MCF 10A (cell line): ENCODE measurements at regions not wholly inside any gene's neighbourhood (a gene's known extent, or its start where the extent isn't known, plus 50 kb on each side); places are given as distances from the start of the nearest gene placed in this dataset.

Experiments used
- BruUV-seq: library from RNA; stranded (reverse); fragments of 400-500 nt; replicated peaks from 2 replicates; lab custom pipeline; 2021; lab: Mats Ljungman, UMichigan
- CTCF ChIA-PET: fragments of 300-600 bp; sonication (Branson Sonifier 250); formaldehyde crosslinking; extraction: SDS; loops from one replicate; lab custom pipeline; 2021; ENCODE audit warnings: antibody characterized with exemption, inconsistent platforms; lab: Yijun Ruan, JAX
- POLR2A ChIA-PET: fragments of 300-600, 350-650 bp; sonication (Branson Sonifier 250); formaldehyde crosslinking; extraction: SDS; loops from one replicate; lab custom pipeline; 2020; ENCODE audit warnings: antibody characterized with exemption, inconsistent platforms; lab: Yijun Ruan, JAX
- DNase-seq: peaks from one replicate; pipeline ENCODE4 v3.0.0-alpha.2; 2018; ENCODE audit not compliant: unreplicated experiment
- H3K27ac Mint-ChIP-seq: one replicate; pipeline ENCODE4 v1.8.0; 2022; ENCODE audit warnings: mild to moderate bottlenecking, low read depth, mixed read lengths; ENCODE audit not compliant: unreplicated experiment
- H3K27me3 Mint-ChIP-seq: one replicate; pipeline ENCODE4 v1.8.0; 2022; ENCODE audit warnings: mixed read lengths; ENCODE audit not compliant: insufficient read depth, unreplicated experiment
- H3K36me3 Mint-ChIP-seq: one replicate; pipeline ENCODE4 v1.8.0; 2022; ENCODE audit warnings: mild to moderate bottlenecking, moderate library complexity, mixed read lengths; ENCODE audit not compliant: insufficient read depth, unreplicated experiment
- H3K4me1 Mint-ChIP-seq: one replicate; pipeline ENCODE4 v1.8.0; 2022; ENCODE audit warnings: mixed read lengths; ENCODE audit not compliant: insufficient read depth, unreplicated experiment
- H3K4me3 Mint-ChIP-seq: one replicate; pipeline ENCODE4 v1.8.0; 2022; ENCODE audit warnings: mild to moderate bottlenecking, moderate library complexity, mixed read lengths; ENCODE audit not compliant: unreplicated experiment
- H3K9me3 Mint-ChIP-seq: one replicate; pipeline ENCODE4 v1.8.0; 2022; ENCODE audit warnings: mixed read lengths; ENCODE audit not compliant: unreplicated experiment
- intact Hi-C: fragments of 100-400 bp; cut with micrococcal nuclease; formaldehyde crosslinking; loops from 2 replicates; pipeline ENCODE4 v1.14.1; 2022
- TF ChIP-seq, protein P1 (sequence below): fragments of 200-600 bp; IDR thresholded peaks from one replicate; pipeline ENCODE4 v1.8.0; 2022; ENCODE audit warnings: antibody characterized with exemption, mild to moderate bottlenecking; ENCODE audit not compliant: unreplicated experiment

DNA sequence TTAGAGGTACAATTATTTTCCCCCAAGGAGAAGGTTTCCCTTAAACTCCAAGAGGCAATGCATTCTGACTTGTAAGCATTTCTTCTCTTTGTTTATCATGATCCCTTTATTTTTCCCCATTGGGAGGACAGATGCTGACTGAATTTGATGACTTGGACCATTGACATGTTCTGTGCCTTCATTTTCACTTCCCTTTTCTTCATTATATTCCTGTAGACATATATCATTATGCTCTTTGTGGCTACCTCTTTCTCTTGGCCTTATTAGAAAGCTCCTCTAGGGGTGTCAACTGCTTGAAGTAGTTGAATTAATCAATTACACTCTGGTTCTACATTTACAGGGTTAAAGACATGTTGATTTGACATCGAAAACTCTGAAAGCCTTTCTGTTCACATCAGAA, 330.0 kb upstream of the DCC start:
- no peak overlapping the region for H3K4me3 Mint-ChIP-seq
- intact Hi-C loops = no loop called here
- TF ChIP-seq, protein P1, sequence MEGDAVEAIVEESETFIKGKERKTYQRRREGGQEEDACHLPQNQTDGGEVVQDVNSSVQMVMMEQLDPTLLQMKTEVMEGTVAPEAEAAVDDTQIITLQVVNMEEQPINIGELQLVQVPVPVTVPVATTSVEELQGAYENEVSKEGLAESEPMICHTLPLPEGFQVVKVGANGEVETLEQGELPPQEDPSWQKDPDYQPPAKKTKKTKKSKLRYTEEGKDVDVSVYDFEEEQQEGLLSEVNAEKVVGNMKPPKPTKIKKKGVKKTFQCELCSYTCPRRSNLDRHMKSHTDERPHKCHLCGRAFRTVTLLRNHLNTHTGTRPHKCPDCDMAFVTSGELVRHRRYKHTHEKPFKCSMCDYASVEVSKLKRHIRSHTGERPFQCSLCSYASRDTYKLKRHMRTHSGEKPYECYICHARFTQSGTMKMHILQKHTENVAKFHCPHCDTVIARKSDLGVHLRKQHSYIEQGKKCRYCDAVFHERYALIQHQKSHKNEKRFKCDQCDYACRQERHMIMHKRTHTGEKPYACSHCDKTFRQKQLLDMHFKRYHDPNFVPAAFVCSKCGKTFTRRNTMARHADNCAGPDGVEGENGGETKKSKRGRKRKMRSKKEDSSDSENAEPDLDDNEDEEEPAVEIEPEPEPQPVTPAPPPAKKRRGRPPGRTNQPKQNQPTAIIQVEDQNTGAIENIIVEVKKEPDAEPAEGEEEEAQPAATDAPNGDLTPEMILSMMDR = no peak
- no TSS peak for BruUV-seq
- CTCF ChIA-PET = no interaction called here
- no peak for DNase-seq
- H3K4me1 Mint-ChIP-seq = no peaks in the 10 kb centered on the region
- POLR2A ChIA-PET = interaction anchor here (0.7 kb wide), 1 partner anchor 92 kb away, joined by 3 read pairs; no protein-coding TSS in a partner anchor
- no peaks in the 10 kb centered on the region for H3K27me3 Mint-ChIP-seq
- H3K36me3 Mint-ChIP-seq = no peaks in the 10 kb centered on the region
- no peaks in the 10 kb centered on the region for H3K9me3 Mint-ChIP-seq
- H3K27ac Mint-ChIP-seq = no peak overlapping the region

DNA sequence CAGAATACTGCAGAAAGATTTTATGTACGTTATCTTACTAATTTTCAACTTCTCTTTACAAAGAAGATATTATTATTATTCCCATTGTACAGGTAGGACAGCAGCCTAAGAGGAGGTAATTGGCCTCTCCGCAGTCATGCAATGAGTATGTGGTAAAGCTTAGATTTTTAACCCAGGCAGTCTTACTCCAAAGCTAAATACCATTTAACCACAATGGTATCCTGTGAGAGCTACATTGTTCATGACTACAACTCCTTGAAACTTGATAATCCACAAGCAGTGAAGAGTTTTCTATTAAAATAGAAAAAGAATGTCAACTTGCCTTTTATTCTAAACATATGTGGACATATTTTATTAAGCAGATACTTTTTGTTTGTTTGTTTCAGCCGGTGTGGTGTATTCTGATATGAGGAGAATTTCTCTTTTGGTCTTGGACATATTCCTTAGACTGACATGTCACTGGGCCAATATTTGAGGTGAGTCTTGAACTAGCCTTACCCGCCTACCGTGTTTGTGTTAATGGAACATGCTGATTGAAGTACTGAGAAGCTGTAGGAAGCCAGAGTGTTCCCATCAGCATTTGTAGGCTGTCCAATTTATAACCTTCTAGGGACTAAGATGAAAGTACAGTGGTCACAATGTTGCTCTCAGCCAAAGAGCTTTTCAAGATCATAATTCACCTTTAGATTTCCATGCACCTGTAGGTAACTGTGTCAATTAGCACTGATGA, 293.9 kb upstream of the DCC start:
- ChIA-PET CTCF (interaction anchor here (0.8 kb wide), 1 partner anchor 16 kb away, joined by 4 read pairs; no protein-coding TSS in a partner anchor), POLR2A (no interaction called here)
- Mint-ChIP-seq H3K4me3 (no peak overlapping the region), H3K4me1 (no peaks in the 10 kb centered on the region), H3K27ac (no peak overlapping the region), H3K27me3 (no peaks in the 10 kb centered on the region), H3K9me3 (no peaks in the 10 kb centered on the region), H3K36me3 (no peaks in the 10 kb centered on the region)
- no TSS peak for BruUV-seq
- no peak for DNase-seq
- intact Hi-C loops = no loop called here
- TF ChIP-seq, protein P1 = no peak

DNA sequence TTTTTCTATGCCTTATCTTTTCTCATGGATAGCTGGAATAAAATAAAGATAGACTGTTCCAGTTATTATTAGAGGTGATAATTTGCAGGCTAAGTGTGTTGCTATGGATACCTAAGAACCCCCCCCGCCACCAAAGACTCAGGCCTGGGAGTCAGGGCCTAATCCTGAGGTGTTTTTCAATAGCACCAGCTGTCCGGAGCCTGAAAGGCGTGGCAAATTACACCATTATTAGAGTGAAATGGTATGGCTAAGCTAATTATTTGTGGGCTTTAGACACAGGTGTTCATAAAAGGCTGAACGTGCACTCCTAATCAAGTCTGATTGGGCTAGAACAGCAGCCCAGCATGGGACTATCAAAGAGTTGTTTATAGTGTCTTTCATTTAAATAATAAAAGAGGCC, 293.2 kb upstream of the DCC start:
- intact Hi-C loops = no loop called here
- POLR2A ChIA-PET = no interaction called here
- Mint-ChIP-seq H3K27ac (no peak overlapping the region), H3K4me1 (no peaks in the 10 kb centered on the region), H3K4me3 (no peak overlapping the region), H3K27me3 (no peaks in the 10 kb centered on the region), H3K36me3 (no peaks in the 10 kb centered on the region), H3K9me3 (no peaks in the 10 kb centered on the region)
- no peak for DNase-seq
- BruUV-seq = no TSS peak
- TF ChIP-seq, protein P1 = no peak
- CTCF ChIA-PET = interaction anchor here (0.8 kb wide), 1 partner anchor 11 kb away, joined by 4 read pairs; no protein-coding TSS in a partner anchor

DNA sequence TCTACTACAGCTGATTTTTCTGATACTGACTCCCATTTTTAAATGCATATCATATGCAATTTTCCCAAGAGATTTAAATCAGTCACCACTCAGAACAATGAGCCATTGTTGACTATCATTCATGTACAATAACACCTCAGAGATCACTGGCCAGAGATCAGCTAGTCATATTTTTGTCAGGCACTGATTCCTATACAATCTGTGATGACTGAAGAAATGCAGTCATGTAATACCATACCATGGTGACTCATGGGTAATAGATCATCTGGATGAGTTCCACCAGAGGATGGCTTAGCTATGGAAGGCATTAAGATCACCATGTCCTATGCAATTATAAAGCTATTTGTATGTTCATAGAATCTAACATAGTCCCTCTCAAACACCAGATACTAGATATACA, 285.7 kb upstream of the DCC start:
- Mint-ChIP-seq H3K27ac (no peak overlapping the region), H3K4me3 (no peak overlapping the region), H3K4me1 (no peaks in the 10 kb centered on the region), H3K36me3 (no peaks in the 10 kb centered on the region), H3K27me3 (no peaks in the 10 kb centered on the region), H3K9me3 (no peaks in the 10 kb centered on the region)
- BruUV-seq = no TSS peak
- CTCF ChIA-PET = interaction anchor here (0.6 kb wide), 1 partner anchor 927 kb away, joined by 3 read pairs; no protein-coding TSS in a partner anchor
- intact Hi-C loops = no loop called here
- TF ChIP-seq, protein P1 = no peak
- no peak for DNase-seq
- POLR2A ChIA-PET = no interaction called here
